ENCODE measurements at regions not wholly inside any gene's neighbourhood (a gene's known extent, or its start where the extent isn't known, plus 50 kb on each side); places are given as distances from the start of the nearest gene placed in this dataset.

GRCh38 chr4:64001229-64001898 is 407.9 kb downstream of the TECRL start:
- TF ChIP-seq RFX5 (IDR thresholded peaks at IDR 0.05; ENCODE audit: low read length) = no peak
- no peak for TF ChIP-seq CTCF (IDR thresholded peaks at IDR 0.05)
- no peak for TF ChIP-seq EZH2phosphoT487 (IDR thresholded peaks at IDR 0.05; ENCODE audit: borderline replicate concordance, low read depth)
- TF ChIP-seq ZBTB33 (IDR thresholded peaks at IDR 0.05; ENCODE audit: borderline replicate concordance, low read depth) = no peak
- no peak for TF ChIP-seq JUND (IDR thresholded peaks at IDR 0.05)
- TF ChIP-seq TAF1 (IDR thresholded peaks at IDR 0.05; ENCODE audit: borderline replicate concordance, low read depth, low read length) = no peak
- no peak for TF ChIP-seq POLR2AphosphoS5 (IDR thresholded peaks at IDR 0.05; ENCODE audit: low read depth, low read length)
- no peak for TF ChIP-seq GABPA (IDR thresholded peaks at IDR 0.05; ENCODE audit: low read depth)
- no peak for TF ChIP-seq USF2 (IDR thresholded peaks at IDR 0.05; ENCODE audit: borderline replicate concordance, low read depth, low read length)
- no peak for TF ChIP-seq REST (IDR thresholded peaks at IDR 0.05; ENCODE audit: low read depth, low read length)
